GM21526 (cell line): ENCODE measurements at regions not wholly inside any gene's neighbourhood (a gene's known extent, or its start where the extent isn't known, plus 50 kb on each side); places are given as distances from the start of the nearest gene placed in this dataset.

Experiments used
- ATAC-seq: cut with Tn5 transposase; IDR thresholded peaks from one replicate; pipeline ENCODE4 v1.9.1; 2021; ENCODE audit warnings: moderate library complexity; ENCODE audit not compliant: unreplicated experiment, low FRiP score

GRCh38 chr6:112774319-112774718 is 427.2 kb downstream of the RFPL4B start:
- ATAC-seq, result no peak

GRCh38 chr6:112780498-112781096 is 433.5 kb downstream of the RFPL4B start:
- ATAC-seq, result peak; percentile 98

- no peak for ATAC-seq
Measured at GRCh38 chr6:112781241-112781640, 434.1 kb downstream of the RFPL4B start.

DNA sequence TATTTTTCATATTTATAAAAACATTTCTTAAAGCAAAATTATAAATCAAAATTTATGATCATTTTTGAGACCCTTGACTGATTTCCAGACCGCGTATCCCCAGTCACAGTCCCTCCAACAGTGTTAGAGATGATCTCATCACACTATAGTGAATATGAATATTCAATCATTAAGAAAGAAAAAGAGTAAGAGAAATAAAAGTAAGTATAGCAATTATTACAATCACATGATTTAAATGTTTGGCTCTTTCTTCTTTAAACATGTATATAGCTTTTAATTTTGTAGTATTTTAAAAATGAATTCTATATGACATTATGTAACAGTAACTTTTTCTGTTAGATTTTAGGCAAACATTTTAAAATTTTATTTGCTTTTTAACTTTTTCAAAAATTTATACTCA is 438.3 kb downstream of the RFPL4B start:
- no peak for ATAC-seq

DNA sequence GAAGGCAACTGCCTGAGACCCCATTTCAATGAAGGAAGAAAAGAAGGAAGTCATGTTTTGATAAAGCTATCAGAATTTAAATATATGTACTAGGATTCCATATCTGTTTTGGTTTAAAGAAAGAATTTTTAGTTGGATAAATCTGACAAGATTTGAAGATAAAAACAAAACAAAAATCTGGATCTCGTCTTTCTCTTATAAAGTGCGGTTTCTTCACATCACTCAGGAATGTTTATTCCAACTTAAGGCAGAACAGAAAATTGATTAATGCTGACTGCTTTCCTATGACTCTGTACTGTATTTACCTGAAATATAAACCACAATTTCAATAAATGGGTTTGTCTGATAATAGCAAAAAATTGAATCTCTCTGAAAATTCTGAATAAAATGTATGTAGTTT is 439.7 kb downstream of the RFPL4B start:
- no peak for ATAC-seq

- no peak for ATAC-seq
Measured at GRCh38 chr6:112787371-112787770, 440.2 kb downstream of the RFPL4B start.

DNA sequence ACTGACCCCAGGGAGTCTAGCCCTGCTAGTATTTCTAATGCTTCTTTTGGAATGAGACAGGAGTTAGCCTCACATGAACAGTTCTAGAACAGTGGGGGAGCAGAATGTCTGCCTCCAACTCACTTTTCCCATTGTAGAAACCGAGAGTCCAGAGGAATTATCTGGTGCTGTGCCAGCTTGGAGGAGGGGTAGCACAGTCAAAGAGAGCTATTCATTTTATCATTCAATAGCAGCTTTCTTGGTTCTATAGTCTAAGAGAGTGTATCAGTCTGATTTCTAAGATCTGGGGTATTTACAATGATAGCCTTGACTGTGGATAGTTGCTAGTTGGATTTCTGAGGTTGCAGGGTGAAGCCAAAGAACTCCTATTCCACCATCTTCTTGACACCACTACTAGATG is 448.2 kb downstream of the RFPL4B start:
- ATAC-seq, result no peak

DNA sequence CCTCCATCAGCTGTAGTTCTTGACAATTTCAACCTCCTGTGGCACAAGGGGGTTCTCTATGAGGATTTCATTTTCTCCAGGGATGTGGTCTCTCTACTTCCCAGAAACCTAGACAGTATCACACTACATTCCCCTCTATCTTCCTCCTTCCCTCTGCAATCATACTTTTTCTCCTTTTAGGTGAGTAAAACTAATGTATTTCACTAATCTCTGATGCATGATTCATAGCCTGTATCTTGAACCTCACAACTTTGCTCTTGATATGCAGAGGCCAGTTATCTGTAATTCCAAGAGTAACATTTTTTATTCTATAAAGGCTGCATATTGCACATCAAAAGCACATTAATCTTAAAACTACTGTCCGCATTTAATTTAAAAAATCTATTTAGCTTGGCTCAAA is 449.6 kb downstream of the RFPL4B start:
- no peak for ATAC-seq

DNA sequence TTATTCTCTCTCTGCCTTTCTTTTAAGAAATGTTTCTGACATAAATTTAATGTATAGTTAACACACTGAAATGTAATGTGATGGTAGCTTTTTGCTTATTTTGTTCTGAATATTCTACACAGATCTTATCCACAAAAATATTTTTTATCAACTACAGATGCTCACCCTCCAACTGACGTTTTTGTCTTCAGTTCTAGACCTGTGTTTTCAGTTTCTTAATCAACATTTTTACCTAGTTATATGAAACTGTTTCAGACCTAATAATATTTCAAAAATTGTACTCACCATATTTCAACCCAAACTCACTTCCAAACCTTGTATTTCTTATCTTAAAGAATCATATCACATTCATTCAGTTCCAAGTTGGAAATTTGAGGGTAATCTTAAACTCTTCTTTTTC is 452.8 kb downstream of the RFPL4B start:
- no peak for ATAC-seq

DNA sequence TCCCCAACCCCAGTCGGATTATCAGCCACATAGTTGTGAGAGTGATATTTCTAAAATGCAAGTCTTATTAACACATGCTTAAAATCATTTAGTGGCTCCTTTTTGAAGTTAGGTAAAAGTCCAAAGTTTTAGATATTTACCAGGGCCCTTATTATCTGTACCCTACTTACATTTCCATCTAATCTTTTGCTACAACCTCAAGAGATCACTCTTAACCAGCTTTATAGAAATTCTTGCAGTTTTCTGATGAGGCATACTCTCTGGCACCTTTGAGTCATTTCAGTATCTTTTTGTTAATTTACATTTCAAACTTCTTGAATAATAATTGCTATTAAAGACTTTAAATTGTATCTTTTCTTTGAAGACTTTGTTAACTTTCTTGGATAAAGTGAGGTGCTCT is 453.3 kb downstream of the RFPL4B start:
- ATAC-seq, result no peak

DNA sequence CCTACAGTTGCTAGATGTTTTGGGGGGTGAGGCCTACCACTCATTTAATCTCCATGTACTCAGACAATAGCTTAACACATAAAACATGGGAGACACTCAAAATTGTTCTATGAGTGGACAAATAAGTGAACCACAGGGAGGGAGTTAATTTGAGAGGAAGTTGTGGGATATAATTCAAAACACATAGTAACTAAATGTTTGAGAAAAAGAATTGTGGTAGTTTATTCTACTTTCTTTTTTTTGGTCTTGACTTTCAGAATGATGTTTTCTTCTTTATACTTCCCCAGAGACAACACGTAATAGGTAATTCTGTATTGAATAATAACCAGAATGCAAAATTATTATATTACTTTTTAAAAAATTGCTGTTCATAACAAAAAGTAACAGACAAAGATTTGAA is 453.8 kb downstream of the RFPL4B start:
- ATAC-seq, result no peak

DNA sequence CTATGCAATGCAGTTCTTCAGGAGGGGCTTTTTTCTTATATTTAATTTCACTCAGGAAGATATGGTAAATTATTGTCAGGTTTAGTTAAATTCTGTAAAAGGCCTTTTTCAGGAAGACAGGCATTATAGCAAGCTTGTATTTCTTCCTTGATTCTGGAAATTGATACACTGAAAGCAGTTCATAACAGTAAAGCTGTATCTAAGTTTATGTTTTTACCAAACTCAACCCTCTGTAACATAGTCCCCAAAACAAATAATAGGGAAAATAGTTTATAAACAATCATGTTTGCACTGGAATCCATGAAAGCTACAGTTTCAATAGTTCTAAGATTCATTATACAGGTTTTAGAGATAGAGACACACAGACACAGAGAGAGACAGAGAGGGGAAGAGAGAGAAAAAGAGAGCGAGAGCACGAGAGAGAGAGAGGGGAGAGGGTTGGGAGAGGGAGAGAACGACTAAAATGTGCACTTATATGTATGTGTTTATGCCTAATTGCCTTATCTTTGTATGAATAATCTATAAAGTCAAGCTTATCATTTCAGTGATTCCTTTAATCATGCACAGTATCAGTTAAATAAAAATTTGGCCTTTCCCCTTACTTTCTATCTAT is 454.4 kb downstream of the RFPL4B start:
- ATAC-seq, result no peak

- ATAC-seq, result no peak
Measured at GRCh38 chr6:112802144-112802543, 455.0 kb downstream of the RFPL4B start.

GRCh38 chr6:112804638-112805330 is 457.7 kb downstream of the RFPL4B start:
- ATAC-seq, result no peak

- no peak for ATAC-seq
Measured at GRCh38 chr6:112806163-112806865, 459.2 kb downstream of the RFPL4B start.

- ATAC-seq, result no peak
Measured at GRCh38 chr6:112821476-112821875, 474.3 kb downstream of the RFPL4B start.

GRCh38 chr6:112822769-112823168 is 475.6 kb downstream of the RFPL4B start:
- ATAC-seq, result no peak

- peak; percentile 99 for ATAC-seq
Measured at GRCh38 chr6:112827793-112828192, 480.7 kb downstream of the RFPL4B start.

GRCh38 chr6:112831022-112831421 is 483.9 kb downstream of the RFPL4B start:
- no peak for ATAC-seq

DNA sequence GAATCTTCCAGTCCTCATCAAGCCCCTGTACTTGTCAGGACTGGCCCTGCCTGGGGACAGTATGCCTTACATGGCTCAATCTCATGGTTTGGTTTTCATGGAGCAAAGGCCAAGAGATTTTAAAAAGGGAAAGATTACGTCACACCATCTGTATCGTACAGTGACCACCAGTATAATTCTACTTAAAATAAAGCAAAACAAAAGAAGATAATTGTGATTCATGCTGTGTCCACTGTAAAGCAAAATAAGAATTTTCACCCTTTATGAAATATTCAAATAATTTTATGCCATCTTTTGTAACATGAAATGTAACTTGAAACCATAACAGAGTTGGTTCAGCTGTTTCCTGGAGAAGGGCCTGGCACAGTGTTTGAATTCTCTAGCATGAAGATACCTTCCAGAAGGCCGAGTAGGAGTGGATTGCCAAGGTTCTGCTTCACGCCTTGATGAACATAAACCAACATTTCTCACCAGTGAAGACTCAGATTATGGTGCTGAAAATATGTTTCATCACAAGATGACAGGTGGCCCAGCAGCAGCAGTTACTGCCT is 486.5 kb downstream of the RFPL4B start:
- no peak for ATAC-seq

- no peak for ATAC-seq
Measured at GRCh38 chr6:112835078-112835477, 487.9 kb downstream of the RFPL4B start.
